IMR-90 (cell line): ENCODE measurements at regions not wholly inside any gene's neighbourhood (a gene's known extent, or its start where the extent isn't known, plus 50 kb on each side); places are given as distances from the start of the nearest gene placed in this dataset.

Source experiments
- ATAC-seq: fragments of 200-7000 bp; cut with Tn5 transposase; 2 replicates; pipeline ENCODE4 v1.9.1; 2020; ENCODE audit warnings: low read depth, mild to moderate bottlenecking, moderate library complexity
- BruUV-seq: library from RNA; stranded (reverse); fragments of 400-500 nt; replicated peaks from 2 replicates; lab custom pipeline; 2021; lab: Mats Ljungman, UMichigan
- CTCF ChIA-PET: fragments of 300-600 bp; formaldehyde crosslinking; extraction: SDS; loops from one replicate; lab custom pipeline; 2021; ENCODE audit warnings: antibody characterized with exemption; lab: Yijun Ruan, JAX
- POLR2A ChIA-PET: fragments of 300-600 bp; sonication (Branson Sonifier 250); formaldehyde crosslinking; loops from one replicate; lab custom pipeline; 2022; ENCODE audit warnings: antibody characterized with exemption; ENCODE audit not compliant: unreplicated experiment; lab: Charles Lee
- DNase-seq: peaks from one replicate; pipeline ENCODE4 v3.0.0; 2013
- H2AFZ ChIP-seq: replicated peaks from 2 replicates; pipeline ENCODE3; 2013; ENCODE audit warnings: low read length, mild to moderate bottlenecking; ENCODE audit not compliant: poor library complexity
- H2AK5ac ChIP-seq: 2 replicates; pipeline ENCODE4 v1.6.1; 2013; ENCODE audit warnings: low read depth, low read length, inconsistent platforms
- H2AK9ac ChIP-seq: replicated peaks from 2 replicates; pipeline ENCODE3; 2013; ENCODE audit warnings: mild to moderate bottlenecking, low read depth, low read length, moderate library complexity; ENCODE audit not compliant: poor library complexity
- H2BK120ac ChIP-seq: 2 replicates; pipeline ENCODE4 v1.6.1; 2013; ENCODE audit warnings: low read depth, low read length, inconsistent platforms
- H2BK15ac ChIP-seq: 3 replicates; pipeline ENCODE4 v1.6.1; 2013; ENCODE audit warnings: low read depth, low read length, inconsistent platforms
- H2BK20ac ChIP-seq: 2 replicates; pipeline ENCODE4 v1.6.1; 2013; ENCODE audit warnings: low read depth, mild to moderate bottlenecking, inconsistent platforms, low read length, moderate library complexity
- H2BK5ac ChIP-seq: 2 replicates; pipeline ENCODE4 v1.6.1; 2013; ENCODE audit warnings: mild to moderate bottlenecking, low read depth, low read length, inconsistent platforms; ENCODE audit not compliant: poor library complexity, severe bottlenecking
- H3K14ac ChIP-seq: replicated peaks from 2 replicates; pipeline ENCODE4 v1.6.1; 2013; ENCODE audit warnings: low read depth, low read length, inconsistent platforms
- H3K18ac ChIP-seq: 2 replicates; pipeline ENCODE4 v1.6.1; 2013; ENCODE audit warnings: low read depth, low read length, control low read depth
- H3K23ac ChIP-seq: 2 replicates; pipeline ENCODE4 v1.6.1; 2013; ENCODE audit warnings: low read depth, low read length, inconsistent platforms
- H3K27ac ChIP-seq: 2 replicates; pipeline ENCODE4 v1.5.1; 2013; ENCODE audit warnings: mild to moderate bottlenecking, control low read depth, low read length; ENCODE audit not compliant: insufficient read depth
- H3K27me3 ChIP-seq: 2 replicates; pipeline ENCODE4 v1.6.1; 2013; ENCODE audit warnings: low read length; ENCODE audit not compliant: control insufficient read depth, insufficient read depth
- H3K36me3 ChIP-seq: 2 replicates; pipeline ENCODE4 v1.6.1; 2013; ENCODE audit warnings: low read length, mixed read lengths; ENCODE audit not compliant: control insufficient read depth, insufficient read depth
- H3K4ac ChIP-seq: 2 replicates; pipeline ENCODE4 v1.6.1; 2013; ENCODE audit warnings: low read depth, low read length, inconsistent platforms
- H3K4me1 ChIP-seq: 2 replicates; pipeline ENCODE4 v1.6.1; 2013; ENCODE audit warnings: low read length, mixed read lengths; ENCODE audit not compliant: control insufficient read depth, insufficient read depth
- H3K4me2 ChIP-seq: 2 replicates; pipeline ENCODE4 v1.6.1; 2013; ENCODE audit warnings: low read depth, mild to moderate bottlenecking, control low read depth, low read length, moderate library complexity
- H3K4me3 ChIP-seq: 2 replicates; pipeline ENCODE4 v1.5.1; 2013; ENCODE audit warnings: low read depth, mild to moderate bottlenecking, control low read depth, low read length, moderate library complexity; ENCODE audit not compliant: insufficient read depth
- H3K56ac ChIP-seq: 2 replicates; pipeline ENCODE4 v1.6.1; 2013; ENCODE audit warnings: low read length, inconsistent platforms; ENCODE audit not compliant: insufficient read depth; ENCODE audit errors: extremely low read depth
- H3K79me1 ChIP-seq, 2 experiments: 2 replicates each; pipeline ENCODE4 v1.6.1; 2013; ENCODE audit warnings: low read length in 2 of 2, inconsistent platforms in 1 of 2, low read depth in 1 of 2
- H3K9ac ChIP-seq: 2 replicates; pipeline ENCODE4 v1.6.1; 2013; ENCODE audit warnings: low read depth, low read length, control low read depth
- H3K9me1 ChIP-seq: 2 replicates; pipeline ENCODE4 v1.6.1; 2013; ENCODE audit warnings: low read length, inconsistent platforms; ENCODE audit not compliant: insufficient read depth
- H3K9me3 ChIP-seq: 2 replicates; pipeline ENCODE4 v1.6.1; 2013; ENCODE audit warnings: low read length; ENCODE audit not compliant: control insufficient read depth, insufficient read depth
- H4K20me1 ChIP-seq: 2 replicates; pipeline ENCODE4 v1.6.1; 2013; ENCODE audit warnings: low read length, inconsistent platforms; ENCODE audit not compliant: insufficient read depth
- H4K5ac ChIP-seq: 2 replicates; pipeline ENCODE4 v1.6.1; 2013; ENCODE audit warnings: mild to moderate bottlenecking, low read depth, low read length, control low read depth
- H4K8ac ChIP-seq, 2 experiments: 2 replicates each; pipeline ENCODE4 v1.6.1; 2013; ENCODE audit warnings: low read depth in 2 of 2, low read length in 2 of 2, control low read depth in 1 of 2, inconsistent platforms in 1 of 2
- H4K91ac ChIP-seq: 2 replicates; pipeline ENCODE4 v1.6.1; 2013; ENCODE audit warnings: low read depth, low read length, inconsistent platforms; ENCODE audit not compliant: insufficient read depth
- BHLHE40 ChIP-seq: fragments of 150-350 bp; IDR thresholded peaks from 2 replicates; pipeline ENCODE4 v1.6.1; 2016; ENCODE audit warnings: mild to moderate bottlenecking, low read depth, low read length
- CEBPB ChIP-seq: IDR thresholded peaks from 2 replicates; pipeline ENCODE4 v1.6.1; 2012; ENCODE audit warnings: low read depth, low read length, improper control_type of control experiment
- CHD1 ChIP-seq: IDR thresholded peaks from 2 replicates; pipeline ENCODE4 v1.6.1; 2012; ENCODE audit warnings: low read depth, low read length, improper control_type of control experiment
- MAFK ChIP-seq: IDR thresholded peaks from 2 replicates; pipeline ENCODE4 v1.6.1; 2012; ENCODE audit warnings: low read depth, low read length, improper control_type of control experiment
- MAZ ChIP-seq: IDR thresholded peaks from 2 replicates; pipeline ENCODE4 v1.6.1; 2012; ENCODE audit warnings: low read depth, mild to moderate bottlenecking, low read length, improper control_type of control experiment, moderate library complexity, borderline replicate concordance
- NFE2L2 ChIP-seq: fragments of 150-350 bp; IDR thresholded peaks from 2 replicates; pipeline ENCODE4 v1.6.1; 2016; ENCODE audit warnings: low read depth, mild to moderate bottlenecking, low read length
- RAD21 ChIP-seq: IDR thresholded peaks from 2 replicates; pipeline ENCODE4 v1.6.1; 2012; ENCODE audit warnings: low read length, improper control_type of control experiment
- RFX5 ChIP-seq: IDR thresholded peaks from 2 replicates; pipeline ENCODE4 v1.8.0; 2012; ENCODE audit warnings: low read depth, mild to moderate bottlenecking, low read length, moderate library complexity
- WGBS, 2 experiments: methylation state at CpG; one replicate each; pipeline versions ENCODE4 v1.1.5 to v1.1.7; 2013; ENCODE audit warnings: missing lambda C conversion rate in 2 of 2; ENCODE audit not compliant: insufficient read length in 1 of 2; ENCODE audit errors: extremely low coverage in 2 of 2; 5-methylcytosine and 5-hydroxymethylcytosine counted together
- dilution Hi-C: fragments of 300-500 bp; cut with HindIII; formaldehyde crosslinking; loops from one replicate; pipeline ENCODE4 v1.14.3; 2018; ENCODE audit warnings: low sequenced_read_pairs; ENCODE audit not compliant: unreplicated experiment
- in situ Hi-C: fragments of 300-500 bp; cut with MboI; formaldehyde crosslinking; loops from 3 replicates; pipeline ENCODE4 v1.14.3; 2019; ENCODE audit warnings: low sequenced_read_pairs, inconsistent platforms, mixed read lengths
- intact Hi-C: fragments of 100-400 bp; cut with micrococcal nuclease; formaldehyde crosslinking; loops from 2 replicates; pipeline ENCODE4 v1.10.0; 2022
- TF ChIP-seq, protein P1 (sequence below): fragments of 150-350 bp; IDR thresholded peaks from 2 replicates; pipeline ENCODE4 v1.6.1; 2016; ENCODE audit warnings: low read depth, mild to moderate bottlenecking, low read length, moderate library complexity, borderline replicate concordance
- TF ChIP-seq, protein P2 (sequence below): conservative IDR thresholded peaks from 2 replicates; pipeline ENCODE4 v1.5.1; 2012; ENCODE audit warnings: mild to moderate bottlenecking, low read depth, low read length, improper control_type of control experiment

DNA sequence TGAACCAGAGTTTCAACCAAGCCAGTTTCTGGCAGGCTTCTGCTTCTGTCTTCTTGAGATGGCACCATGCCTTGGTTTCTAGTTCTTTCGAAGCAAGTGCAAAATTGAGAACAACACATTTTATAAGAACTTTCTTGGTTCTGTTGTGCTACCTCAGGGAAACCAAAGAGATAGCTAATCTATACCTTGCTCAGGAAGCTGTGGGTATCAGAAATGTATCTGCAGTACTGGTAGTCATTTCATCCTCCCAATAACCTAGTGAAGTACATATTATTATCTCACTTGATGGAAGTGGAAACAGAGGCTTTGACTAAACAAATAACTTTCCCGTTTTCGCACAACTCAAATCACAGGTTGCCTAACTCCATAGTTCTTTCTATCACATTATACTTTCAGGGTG lies 246.6 kb downstream of the ENC1 start:
- no peak overlapping the region for H4K91ac ChIP-seq
- H3K79me1 ChIP-seq = no peaks in the 10 kb centered on the region
- 0 out of 2 replicates have a peak, but pooled peaks cover 5% of the 10 kb centered on the region for H3K9me1 ChIP-seq
- no peak overlapping the region for H3K18ac ChIP-seq
- H3K4me1 ChIP-seq = peaks cover 4% of the 10 kb centered on the region
- in situ Hi-C loops = no loop called here
- DNase-seq = no peak
- no peak overlapping the region for H3K14ac ChIP-seq
- no peak overlapping the region for H4K5ac ChIP-seq
- H3K56ac ChIP-seq = no peak overlapping the region
- TF ChIP-seq MAFK = no peak
- TF ChIP-seq, protein P1, sequence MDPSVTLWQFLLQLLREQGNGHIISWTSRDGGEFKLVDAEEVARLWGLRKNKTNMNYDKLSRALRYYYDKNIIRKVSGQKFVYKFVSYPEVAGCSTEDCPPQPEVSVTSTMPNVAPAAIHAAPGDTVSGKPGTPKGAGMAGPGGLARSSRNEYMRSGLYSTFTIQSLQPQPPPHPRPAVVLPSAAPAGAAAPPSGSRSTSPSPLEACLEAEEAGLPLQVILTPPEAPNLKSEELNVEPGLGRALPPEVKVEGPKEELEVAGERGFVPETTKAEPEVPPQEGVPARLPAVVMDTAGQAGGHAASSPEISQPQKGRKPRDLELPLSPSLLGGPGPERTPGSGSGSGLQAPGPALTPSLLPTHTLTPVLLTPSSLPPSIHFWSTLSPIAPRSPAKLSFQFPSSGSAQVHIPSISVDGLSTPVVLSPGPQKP = no peak
- no peak for TF ChIP-seq RFX5
- TF ChIP-seq CEBPB = no peak
- no peak for TF ChIP-seq NFE2L2
- TF ChIP-seq BHLHE40 = no peak
- no peak for TF ChIP-seq CHD1
- TF ChIP-seq, protein P2, sequence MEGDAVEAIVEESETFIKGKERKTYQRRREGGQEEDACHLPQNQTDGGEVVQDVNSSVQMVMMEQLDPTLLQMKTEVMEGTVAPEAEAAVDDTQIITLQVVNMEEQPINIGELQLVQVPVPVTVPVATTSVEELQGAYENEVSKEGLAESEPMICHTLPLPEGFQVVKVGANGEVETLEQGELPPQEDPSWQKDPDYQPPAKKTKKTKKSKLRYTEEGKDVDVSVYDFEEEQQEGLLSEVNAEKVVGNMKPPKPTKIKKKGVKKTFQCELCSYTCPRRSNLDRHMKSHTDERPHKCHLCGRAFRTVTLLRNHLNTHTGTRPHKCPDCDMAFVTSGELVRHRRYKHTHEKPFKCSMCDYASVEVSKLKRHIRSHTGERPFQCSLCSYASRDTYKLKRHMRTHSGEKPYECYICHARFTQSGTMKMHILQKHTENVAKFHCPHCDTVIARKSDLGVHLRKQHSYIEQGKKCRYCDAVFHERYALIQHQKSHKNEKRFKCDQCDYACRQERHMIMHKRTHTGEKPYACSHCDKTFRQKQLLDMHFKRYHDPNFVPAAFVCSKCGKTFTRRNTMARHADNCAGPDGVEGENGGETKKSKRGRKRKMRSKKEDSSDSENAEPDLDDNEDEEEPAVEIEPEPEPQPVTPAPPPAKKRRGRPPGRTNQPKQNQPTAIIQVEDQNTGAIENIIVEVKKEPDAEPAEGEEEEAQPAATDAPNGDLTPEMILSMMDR = no peak
- TF ChIP-seq RAD21 = no peak
- no peak for TF ChIP-seq MAZ
- POLR2A ChIA-PET = no interaction called here
- H4K20me1 ChIP-seq = no peaks in the 10 kb centered on the region
- no peak for ATAC-seq
- no peak overlapping the region for H4K8ac ChIP-seq
- H3K27ac ChIP-seq = no peak overlapping the region
- no peak overlapping the region for H3K4me2 ChIP-seq
- no peak overlapping the region for H3K4ac ChIP-seq
- no peak overlapping the region for H3K23ac ChIP-seq
- no peak overlapping the region for H2BK5ac ChIP-seq
- CTCF ChIA-PET = no interaction called here
- no CpG with 5 or more reads among the region's 3 CpGs for WGBS, 2 experiments
- H3K4me3 ChIP-seq = no peak overlapping the region
- H3K9ac ChIP-seq = no peak overlapping the region
- H2BK20ac ChIP-seq = no peak overlapping the region
- no peak overlapping the region for H2AK5ac ChIP-seq
- no peak overlapping the region for H2BK15ac ChIP-seq
- intact Hi-C loops = loop anchor here (5.0 kb wide), 1 partner anchor 248 kb away; the partner anchor contains the start of gene ENC1
- H3K9me3 ChIP-seq = no peaks in the 10 kb centered on the region; the same call in 1 of the 2 replicates
- no TSS peak for BruUV-seq
- H3K27me3 ChIP-seq = peaks cover 4% of the 10 kb centered on the region
- no peak overlapping the region for H2BK120ac ChIP-seq
- no peak overlapping the region for H2AK9ac ChIP-seq
- dilution Hi-C loops = no loop called here
- H3K36me3 ChIP-seq = no peaks in the 10 kb centered on the region
- no peak overlapping the region for H2AFZ ChIP-seq
